HepG2 (cell line): ENCODE measurements at regions not wholly inside any gene's neighbourhood (a gene's known extent, or its start where the extent isn't known, plus 50 kb on each side); places are given as distances from the start of the nearest gene placed in this dataset.

ENCODE experiments used
- ATAC-seq: fragments of 200-7000 bp; cut with Tn5 transposase; 3 replicates; pipeline ENCODE4 v1.9.1; 2020; ENCODE audit warnings: mild to moderate bottlenecking, moderate library complexity
- BruUV-seq: library from RNA; stranded (reverse); fragments of 400-500 nt; replicated peaks from 2 replicates; lab custom pipeline; 2021; lab: Mats Ljungman, UMichigan
- CTCF ChIA-PET: fragments of 300-600 bp; formaldehyde crosslinking; extraction: SDS; loops from one replicate; lab custom pipeline; 2021; ENCODE audit warnings: low total read pairs, inconsistent platforms, low intra/inter-chr PET ratio; lab: Yijun Ruan, JAX
- POLR2A ChIA-PET: fragments of 350-600 bp; sonication (Branson Sonifier 250); formaldehyde crosslinking; loops from one replicate; lab custom pipeline; 2020; ENCODE audit warnings: antibody characterized with exemption, inconsistent platforms; lab: Yijun Ruan, JAX
- DNase-seq: peaks from one replicate; pipeline ENCODE4 v3.0.0-alpha.2; 2015; ENCODE audit warnings: low spot score
- FAIRE-seq: peaks from 3 replicates; lab custom pipeline; 2011; peaks lifted over from hg19 to GRCh38; lab: Jason Lieb, UNC
- H2AFZ ChIP-seq: one replicate; pipeline ENCODE4 v1.6.1; 2011; ENCODE audit warnings: low read length, inconsistent platforms
- H3K27ac ChIP-seq: fragments of 300-600 bp; 3 replicates; pipeline ENCODE4 v1.8.0; 2011; ENCODE audit warnings: mixed run types, mild to moderate bottlenecking, mixed read lengths, low read length, inconsistent platforms; ENCODE audit not compliant: insufficient read depth; ENCODE audit errors: extremely low read length
- H3K27me3 ChIP-seq, 2 experiments: fragments of 200-600 bp in 1 of 2; 2 replicates in 1 of 2; 3 replicates in 1 of 2; pipeline versions ENCODE4 v1.6.0 to v1.8.0; 2011; ENCODE audit warnings: low read length in 2 of 2, mild to moderate bottlenecking in 2 of 2, moderate library complexity in 2 of 2, inconsistent platforms in 1 of 2; ENCODE audit not compliant: insufficient read depth in 2 of 2, control insufficient read depth in 1 of 2
- H3K36me3 ChIP-seq, 2 experiments: fragments of 200-600 bp in 1 of 2; replicated peaks in 1 of 2; 2 replicates in 1 of 2; 3 replicates in 1 of 2; pipeline versions ENCODE4 v1.5.1 to v1.8.0; 2011; ENCODE audit warnings: low read length in 2 of 2, inconsistent platforms in 1 of 2; ENCODE audit not compliant: insufficient read depth in 2 of 2, control insufficient read depth in 1 of 2
- H3K4me1 ChIP-seq: 2 replicates; pipeline ENCODE4 v1.5.1; 2012; ENCODE audit warnings: low read length, inconsistent platforms; ENCODE audit not compliant: insufficient read depth
- H3K4me2 ChIP-seq: 2 replicates; pipeline ENCODE4 v1.6.0; 2011; ENCODE audit warnings: low read depth, low read length, inconsistent platforms
- H3K4me3 ChIP-seq, 3 experiments: fragments of 200-600 bp in 1 of 3; sonication (generic), shearing (Covaris generic) in 1 of 3; replicated peaks in 1 of 3; 2 replicates each; pipeline ENCODE4 v1.5.1; 2011 to 2016; ENCODE audit warnings: low read length in 3 of 3, inconsistent platforms in 2 of 3, low read depth in 2 of 3, mild to moderate bottlenecking in 2 of 3, control low read depth in 1 of 3, mixed read lengths in 1 of 3; ENCODE audit not compliant: insufficient read depth in 1 of 3
- H3K79me2 ChIP-seq: one replicate; pipeline ENCODE4 v1.6.1; 2011; ENCODE audit warnings: low read length, inconsistent platforms; ENCODE audit not compliant: insufficient read depth
- H3K9ac ChIP-seq: 2 replicates; pipeline ENCODE4 v1.6.0; 2011; ENCODE audit warnings: mild to moderate bottlenecking, low read depth, low read length, inconsistent platforms; ENCODE audit not compliant: insufficient read depth
- H3K9me3 ChIP-seq: 2 replicates; pipeline ENCODE4 v1.5.1; 2012; ENCODE audit warnings: mild to moderate bottlenecking, low read length
- H4K20me1 ChIP-seq: 2 replicates; pipeline ENCODE4 v1.6.0; 2011; ENCODE audit warnings: inconsistent platforms, mild to moderate bottlenecking, low read length, moderate library complexity; ENCODE audit not compliant: insufficient read depth
- ATF7 ChIP-seq, 2 experiments: fragments of 450-650 bp in 1 of 2; sonication (generic) in 1 of 2; formaldehyde crosslinking in 1 of 2; IDR thresholded peaks; 2 replicates each; pipeline versions ENCODE4 v1.4.0 to v1.6.1; 2016 to 2020; ENCODE audit warnings: antibody characterized with exemption in 1 of 2, mild to moderate bottlenecking in 1 of 2, missing genetic modification reagents in 1 of 2
- BORCS8-MEF2B ChIP-seq: sonication (generic); formaldehyde crosslinking; IDR thresholded peaks from 2 replicates; pipeline ENCODE4 v1.8.0; 2022; ENCODE audit warnings: mild to moderate bottlenecking, missing genetic modification reagents
- BRCA1 ChIP-seq: sonication (generic); formaldehyde crosslinking; IDR thresholded peaks from 2 replicates; pipeline ENCODE4 v1.4.0; 2020; ENCODE audit warnings: missing genetic modification reagents
- GATA4 ChIP-seq: sonication (generic); IDR thresholded peaks from 2 replicates; pipeline ENCODE4 v1.6.1; 2016; ENCODE audit warnings: antibody characterized with exemption, low read depth, borderline replicate concordance
- GZF1 ChIP-seq: sonication (generic); formaldehyde crosslinking; IDR thresholded peaks from 2 replicates; pipeline ENCODE4 v1.5.1; 2020; ENCODE audit warnings: mild to moderate bottlenecking, missing genetic modification reagents
- KLF11 ChIP-seq: IDR thresholded peaks from 2 replicates; pipeline ENCODE4 v1.6.1; 2016; ENCODE audit warnings: missing compliant biosample characterization
- KLF16 ChIP-seq, 2 experiments: sonication (generic) in 1 of 2; formaldehyde crosslinking in 1 of 2; IDR thresholded peaks; 2 replicates each; pipeline versions ENCODE4 v1.6.1 to v1.8.0; 2016 to 2023; ENCODE audit warnings: missing genetic modification reagents in 2 of 2, missing compliant biosample characterization in 1 of 2
- NFATC3 ChIP-seq: sonication (generic); formaldehyde crosslinking; IDR thresholded peaks from 2 replicates; pipeline ENCODE4 v1.5.1; 2020; ENCODE audit warnings: mild to moderate bottlenecking, missing genetic modification reagents
- RAD51 ChIP-seq: fragments of 450-650 bp; IDR thresholded peaks from 2 replicates; pipeline ENCODE4 v1.6.1; 2016; ENCODE audit warnings: borderline replicate concordance
- ZBTB34 ChIP-seq: sonication (generic); formaldehyde crosslinking; IDR thresholded peaks from 2 replicates; pipeline ENCODE4 v1.8.0; 2022; ENCODE audit warnings: mild to moderate bottlenecking, missing genetic modification reagents
- ZNF296 ChIP-seq: sonication (generic); formaldehyde crosslinking; conservative IDR thresholded peaks from 2 replicates; pipeline ENCODE4 v1.5.0; 2020; ENCODE audit warnings: mild to moderate bottlenecking, missing genetic modification reagents
- ZNF382 ChIP-seq: sonication (generic); formaldehyde crosslinking; IDR thresholded peaks from 2 replicates; pipeline ENCODE4 v1.5.0; 2020; ENCODE audit warnings: missing genetic modification reagents, mild to moderate bottlenecking, borderline replicate concordance
- ZNF44 ChIP-seq: sonication (generic); formaldehyde crosslinking; IDR thresholded peaks from 2 replicates; pipeline ENCODE4 v1.5.1; 2020; ENCODE audit warnings: mild to moderate bottlenecking, missing genetic modification reagents
- ZNF607 ChIP-seq: sonication (generic); formaldehyde crosslinking; IDR thresholded peaks from 2 replicates; pipeline ENCODE4 v1.5.1; 2020; ENCODE audit warnings: missing genetic modification reagents, mild to moderate bottlenecking, borderline replicate concordance
- ZNF792 ChIP-seq: IDR thresholded peaks from 2 replicates; pipeline ENCODE4 v1.6.1; 2016
- WGBS: methylation state at CpG from one replicate; pipeline ENCODE4 v1.1.6; 2017; ENCODE audit warnings: low lambda C conversion rate; 5-methylcytosine and 5-hydroxymethylcytosine counted together
- in situ Hi-C: cut with HindIII; loops from 2 replicates; pipeline ENCODE4 v1.10.0; 2017; ENCODE audit warnings: low pct_unique_long_range_greater_than_20kb; ENCODE audit not compliant: extremely low pct_ligation_motif_present
- intact Hi-C: fragments of 100-400 bp; cut with micrococcal nuclease; formaldehyde crosslinking; loops from one replicate; pipeline ENCODE4 v1.10.0; 2022; ENCODE audit not compliant: unreplicated experiment
- TF ChIP-seq, protein P1 (sequence below): sonication (generic); formaldehyde crosslinking; IDR thresholded peaks from 2 replicates; pipeline ENCODE4 v1.8.1; 2023; ENCODE audit warnings: missing genetic modification reagents, mild to moderate bottlenecking, borderline replicate concordance
- TF ChIP-seq, protein P2 (sequence below): sonication (generic); formaldehyde crosslinking; IDR thresholded peaks from 2 replicates; pipeline ENCODE4 v1.4.0; 2020; ENCODE audit warnings: missing genetic modification reagents, mild to moderate bottlenecking, borderline replicate concordance
- TF ChIP-seq, protein P3 (sequence below): IDR thresholded peaks from 2 replicates; pipeline ENCODE4 v1.6.1; 2016; ENCODE audit warnings: missing genetic modification reagents, missing compliant biosample characterization

DNA sequence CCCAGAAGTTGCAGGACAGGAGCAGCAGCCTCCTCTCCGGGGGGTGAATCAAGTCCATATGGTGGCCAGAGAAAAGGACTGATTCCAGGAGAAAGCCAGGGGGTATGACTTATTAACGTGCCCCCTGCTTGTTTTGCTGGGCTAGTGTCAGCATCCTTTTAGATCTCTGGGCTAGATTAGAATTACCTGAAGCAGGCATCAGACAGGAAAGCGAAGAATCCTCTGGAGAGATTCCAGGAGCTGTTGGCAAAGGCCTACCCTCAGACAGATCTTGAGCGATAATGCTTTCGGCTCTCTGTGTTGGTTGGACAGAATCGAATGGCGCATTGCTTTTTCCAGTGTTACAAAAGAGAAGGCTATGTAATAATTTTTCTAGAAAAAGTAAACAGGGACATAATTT lies 164.0 kb upstream of the GLI3 start:
- intact Hi-C loops (no loop called here), in situ Hi-C loops (no loop called here)
- Histone ChIP-seq H2AFZ (no peak overlapping the region), H3K9me3 (no peaks in the 10 kb centered on the region), H4K20me1 (no peaks in the 10 kb centered on the region), H3K27ac (no peak overlapping the region), H3K36me3 (no peaks in the 10 kb centered on the region), H3K27me3 (no peaks in the 10 kb centered on the region), H3K79me2 (no peaks in the 10 kb centered on the region), H3K9ac (no peak overlapping the region), H3K4me1 (peaks cover 6% of the 10 kb centered on the region; the same call in 1 of the 2 replicates), H3K4me3 (no peak overlapping the region), H3K4me2 (no peak overlapping the region)
- ChIA-PET POLR2A (no interaction called here), CTCF (no interaction called here)
- FAIRE-seq (no peak), DNase-seq (no peak), ATAC-seq (no peak)
- TF ChIP-seq ZBTB34 (CRISPR knock-in tag) (no peak), ZNF44 (CRISPR knock-in tag) (no peak), ZNF382 (CRISPR knock-in tag) (no peak), GATA4 (no peak), NFATC3 (CRISPR knock-in tag) (no peak), BORCS8-MEF2B (CRISPR knock-in tag) (no peak), KLF16 (CRISPR knock-in tag; IDR thresholded peaks at IDR 0.05) (no peak), ZNF607 (CRISPR knock-in tag) (no peak), RAD51 (no peak), ATF7 (IDR thresholded peaks at IDR 0.05) (no peak), ATF7 (CRISPR knock-in tag; IDR thresholded peaks at IDR 0.05) (no peak), KLF11 (CRISPR knock-in tag) (no peak), ZNF296 (CRISPR knock-in tag) (no peak), GZF1 (no peak), ZNF792 (CRISPR knock-in tag) (no peak), BRCA1 (CRISPR knock-in tag) (no peak)
- TF ChIP-seq, protein P1, sequence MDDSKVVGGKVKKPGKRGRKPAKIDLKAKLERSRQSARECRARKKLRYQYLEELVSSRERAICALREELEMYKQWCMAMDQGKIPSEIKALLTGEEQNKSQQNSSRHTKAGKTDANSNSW (CRISPR knock-in tag) = no peak
- TF ChIP-seq, protein P2, sequence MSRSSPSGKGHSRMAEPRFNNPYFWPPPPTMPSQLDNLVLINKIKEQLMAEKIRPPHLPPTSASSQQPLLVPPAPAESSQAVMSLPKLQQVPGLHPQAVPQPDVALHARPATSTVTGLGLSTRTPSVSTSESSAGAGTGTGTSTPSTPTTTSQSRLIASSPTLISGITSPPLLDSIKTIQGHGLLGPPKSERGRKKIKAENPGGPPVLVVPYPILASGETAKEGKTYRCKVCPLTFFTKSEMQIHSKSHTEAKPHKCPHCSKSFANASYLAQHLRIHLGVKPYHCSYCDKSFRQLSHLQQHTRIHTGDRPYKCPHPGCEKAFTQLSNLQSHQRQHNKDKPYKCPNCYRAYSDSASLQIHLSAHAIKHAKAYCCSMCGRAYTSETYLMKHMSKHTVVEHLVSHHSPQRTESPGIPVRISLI (CRISPR knock-in tag) = no peak
- TF ChIP-seq, protein P3, sequence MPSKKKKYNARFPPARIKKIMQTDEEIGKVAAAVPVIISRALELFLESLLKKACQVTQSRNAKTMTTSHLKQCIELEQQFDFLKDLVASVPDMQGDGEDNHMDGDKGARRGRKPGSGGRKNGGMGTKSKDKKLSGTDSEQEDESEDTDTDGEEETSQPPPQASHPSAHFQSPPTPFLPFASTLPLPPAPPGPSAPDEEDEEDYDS (CRISPR knock-in tag) = no peak
- no TSS peak for BruUV-seq
- WGBS = 64% methylated on average over 7 of the region's 7 CpGs
